ENCODE measurements at regions not wholly inside any gene's neighbourhood (a gene's known extent, or its start where the extent isn't known, plus 50 kb on each side); places are given as distances from the start of the nearest gene placed in this dataset.

DNA sequence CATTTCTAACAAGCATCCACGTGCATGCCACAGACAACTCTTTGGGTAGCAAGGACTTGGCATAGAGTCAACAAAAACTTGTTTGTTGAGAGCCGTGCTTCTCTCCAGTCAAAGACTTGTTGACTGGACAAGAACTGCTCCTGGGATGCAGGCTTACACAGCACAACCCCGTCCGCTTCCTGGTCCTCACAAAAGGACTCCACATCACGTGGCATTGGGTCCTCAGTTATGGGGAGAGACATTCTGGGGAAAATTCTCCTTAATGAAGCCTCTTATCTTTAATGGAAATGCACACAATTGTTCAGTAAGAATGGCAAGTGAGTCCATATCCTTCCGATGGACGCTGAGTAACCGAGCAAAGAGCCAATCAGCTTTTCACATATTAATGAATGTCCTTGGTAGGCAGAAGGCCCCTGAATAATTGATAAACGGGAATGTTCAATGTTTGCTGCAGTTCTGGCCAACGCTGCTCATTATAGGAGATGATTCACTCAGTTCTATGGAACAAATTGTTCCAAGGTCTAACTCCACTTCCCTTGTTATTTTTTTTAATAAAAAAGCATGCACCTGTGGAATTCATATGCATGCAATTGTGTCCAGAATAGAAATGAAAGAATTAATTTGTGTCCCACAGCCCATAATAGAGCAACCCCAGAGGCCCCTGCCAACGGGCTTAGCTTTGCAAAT lies 97.0 kb upstream of the ZNF366 start:
- TF ChIP-seq, protein P1, sequence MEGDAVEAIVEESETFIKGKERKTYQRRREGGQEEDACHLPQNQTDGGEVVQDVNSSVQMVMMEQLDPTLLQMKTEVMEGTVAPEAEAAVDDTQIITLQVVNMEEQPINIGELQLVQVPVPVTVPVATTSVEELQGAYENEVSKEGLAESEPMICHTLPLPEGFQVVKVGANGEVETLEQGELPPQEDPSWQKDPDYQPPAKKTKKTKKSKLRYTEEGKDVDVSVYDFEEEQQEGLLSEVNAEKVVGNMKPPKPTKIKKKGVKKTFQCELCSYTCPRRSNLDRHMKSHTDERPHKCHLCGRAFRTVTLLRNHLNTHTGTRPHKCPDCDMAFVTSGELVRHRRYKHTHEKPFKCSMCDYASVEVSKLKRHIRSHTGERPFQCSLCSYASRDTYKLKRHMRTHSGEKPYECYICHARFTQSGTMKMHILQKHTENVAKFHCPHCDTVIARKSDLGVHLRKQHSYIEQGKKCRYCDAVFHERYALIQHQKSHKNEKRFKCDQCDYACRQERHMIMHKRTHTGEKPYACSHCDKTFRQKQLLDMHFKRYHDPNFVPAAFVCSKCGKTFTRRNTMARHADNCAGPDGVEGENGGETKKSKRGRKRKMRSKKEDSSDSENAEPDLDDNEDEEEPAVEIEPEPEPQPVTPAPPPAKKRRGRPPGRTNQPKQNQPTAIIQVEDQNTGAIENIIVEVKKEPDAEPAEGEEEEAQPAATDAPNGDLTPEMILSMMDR (IDR thresholded peaks at IDR 0.05), result no peak
- DNase-seq (no peak), FAIRE-seq (no peak), ATAC-seq (no peak)
- WGBS, 2 donors, result 66 to 68% methylated on average over 11 of the region's 11 CpGs
- no peaks in the 10 kb centered on the region for H3K4me1 ChIP-seq
- H3K4me3 ChIP-seq, result no peak overlapping the region
- intact Hi-C loops (cut with DNase I), result no loop called here
- H3K27me3 ChIP-seq, result no peaks in the 10 kb centered on the region
- H3K36me3 ChIP-seq, result no peaks in the 10 kb centered on the region
- H3K9me3 ChIP-seq, result no peaks in the 10 kb centered on the region
- no peak overlapping the region for H3K27ac ChIP-seq

DNA sequence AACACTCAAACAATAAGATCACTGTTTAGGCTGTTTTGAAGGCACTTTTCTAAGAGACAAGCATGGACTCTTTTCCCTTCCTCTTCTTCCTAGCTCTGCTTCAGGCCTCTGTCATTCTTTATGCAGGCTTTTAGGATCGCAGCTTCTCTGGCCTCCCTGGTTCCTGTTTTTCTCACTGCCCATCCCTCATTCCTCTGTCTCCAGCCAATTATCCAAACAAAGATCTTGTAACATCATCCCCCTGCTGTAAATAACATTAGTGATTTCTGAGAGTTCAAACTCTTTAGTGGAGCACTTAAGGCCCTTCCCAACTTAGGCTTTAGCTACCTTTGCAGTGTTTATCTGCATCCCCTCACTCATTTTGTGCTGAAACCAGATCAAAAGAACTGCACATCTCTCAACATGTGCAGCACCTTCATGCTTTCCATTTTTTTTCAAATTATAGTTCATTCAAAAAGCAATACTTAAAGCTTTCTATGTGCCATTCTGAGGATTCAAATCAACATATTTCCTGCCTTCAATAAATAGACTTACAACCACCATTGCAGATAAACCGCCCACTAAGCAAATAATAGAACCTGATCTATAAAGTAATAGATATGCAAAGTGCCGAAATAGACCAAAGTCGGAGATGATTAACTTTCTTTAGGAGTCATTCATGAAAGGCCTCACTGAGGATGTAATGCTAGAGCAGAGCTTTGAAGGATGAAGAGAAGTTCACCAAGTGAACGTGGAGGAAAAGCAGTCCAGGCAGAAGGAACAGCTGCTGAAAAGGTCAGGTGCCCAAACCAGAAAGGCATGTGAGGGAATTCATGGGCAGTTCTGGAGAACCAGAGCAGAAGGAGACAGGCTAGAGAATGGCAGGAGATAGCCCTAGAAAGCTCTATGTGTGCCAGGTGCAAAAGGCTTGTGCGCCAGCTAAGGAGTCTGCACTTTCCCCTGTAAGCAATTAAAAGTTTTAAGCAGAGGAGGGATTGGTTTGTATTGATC lies 95.8 kb upstream of the ZNF366 start:
- DNase-seq (no peak), ATAC-seq (no peak), FAIRE-seq (no peak)
- Histone ChIP-seq H3K36me3 (no peaks in the 10 kb centered on the region), H3K27me3 (no peaks in the 10 kb centered on the region), H3K4me1 (peaks cover 0 to 2% (median 0%) of the 10 kb centered on the region in 3 donors), H3K4me3 (no peak overlapping the region), H3K9me3 (no peaks in the 10 kb centered on the region), H3K27ac (no peak overlapping the region)
- intact Hi-C loops (cut with DNase I), result no loop called here
- 65 to 72% methylated on average over 6 of the region's 6 CpGs for WGBS, 2 donors
- TF ChIP-seq, protein P1 (IDR thresholded peaks at IDR 0.05), result no peak

GRCh38 chr5:72601861-72602260 lies 94.7 kb upstream of the ZNF366 start:
- H3K9me3 ChIP-seq, result no peaks in the 10 kb centered on the region
- no peak for DNase-seq
- ATAC-seq, result no peak
- H3K27me3 ChIP-seq, result no peaks in the 10 kb centered on the region
- no peak overlapping the region for H3K27ac ChIP-seq
- TF ChIP-seq, protein P1 (IDR thresholded peaks at IDR 0.05), result no peak
- H3K36me3 ChIP-seq, result no peaks in the 10 kb centered on the region
- H3K4me1 ChIP-seq, result peaks cover 0 to 13% (median 9%) of the 10 kb centered on the region in 3 donors
- 63 to 91% methylated on average over 1 of the region's 1 CpG for WGBS, 2 donors
- intact Hi-C loops (cut with DNase I), result no loop called here
- no peak overlapping the region for H3K4me3 ChIP-seq
- no peak for FAIRE-seq

DNA sequence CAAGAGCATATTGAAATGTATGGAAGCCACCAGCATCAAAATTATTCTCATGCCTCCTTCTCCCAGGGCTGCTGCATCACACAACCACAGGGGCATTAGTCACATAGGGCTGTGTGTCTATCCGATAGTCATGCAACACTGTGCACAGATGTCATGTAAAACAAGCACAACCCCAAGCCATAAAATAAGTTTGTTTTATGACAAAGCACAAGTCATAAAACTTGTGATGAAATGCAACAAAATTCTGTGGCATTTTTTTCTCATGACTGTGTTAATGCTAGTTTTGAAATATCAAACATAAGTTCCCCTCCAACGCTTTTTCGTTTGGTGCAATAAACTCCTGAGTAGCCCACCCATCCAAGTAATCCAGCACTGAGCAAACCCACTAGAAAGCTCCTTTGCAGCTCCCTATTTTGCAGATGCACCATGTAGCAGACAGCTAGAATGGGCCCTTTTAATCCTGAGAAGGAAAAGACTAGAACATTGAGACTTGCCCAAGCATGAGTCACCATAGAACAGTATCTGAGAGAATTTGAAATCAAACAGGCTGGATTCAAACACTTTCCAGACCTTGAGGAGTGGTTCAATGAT lies 93.3 kb upstream of the ZNF366 start:
- intact Hi-C loops (cut with DNase I), result no loop called here
- peak in 2 of 4 donors; percentile 17 to 26 for ATAC-seq
- Histone ChIP-seq H3K4me3 (no peak overlapping the region), H3K4me1 (peaks cover 4 to 17% (median 11%) of the 10 kb centered on the region in 3 donors), H3K9me3 (no peaks in the 10 kb centered on the region), H3K27me3 (no peaks in the 10 kb centered on the region), H3K36me3 (no peaks in the 10 kb centered on the region), H3K27ac (peak overlapping the region in 1 of 4 donors; percentile 30)
- no peak for DNase-seq
- FAIRE-seq, result no peak
- TF ChIP-seq, protein P1 (IDR thresholded peaks at IDR 0.05), result no peak
- WGBS, 2 donors, result 85 to 92% methylated on average over 3 of the region's 3 CpGs
